ENCODE measurements at regions not wholly inside any gene's neighbourhood (a gene's known extent, or its start where the extent isn't known, plus 50 kb on each side); places are given as distances from the start of the nearest gene placed in this dataset.

GRCh38 chr13:57438072-57438471 lies 193.5 kb upstream of the PCDH17 start:
- H3K9me3 ChIP-seq (ENCODE audit: insufficient read depth in 2 of 2, low read depth in 1 of 2, low read length in 1 of 2), result no peaks in the 10 kb centered on the region
- H3K27me3 ChIP-seq (replicated peaks in 1 of 4; ENCODE audit: control insufficient read depth in 3 of 4, extremely low read depth in 1 of 4, insufficient read depth in 3 of 4, low read length in 3 of 4), result no peaks in the 10 kb centered on the region
- H4K20me1 ChIP-seq (replicated peaks in 1 of 2; ENCODE audit: control insufficient read depth in 1 of 2, insufficient read depth in 2 of 2, low read length in 2 of 2), result no peaks in the 10 kb centered on the region
- no peak overlapping the region for H3K4ac ChIP-seq (replicated peaks; ENCODE audit: insufficient read length, low read depth, low read length)
- H3K56ac ChIP-seq (replicated peaks; ENCODE audit: insufficient read length, low read depth, low read length), result no peak overlapping the region
- TF ChIP-seq RFX5 (IDR thresholded peaks at IDR 0.05; ENCODE audit: borderline replicate concordance, low read depth, low read length) (no peak), EGR1 (IDR thresholded peaks at IDR 0.05; ENCODE audit: borderline replicate concordance, low read depth, low read length) (no peak), GABPA (IDR thresholded peaks at IDR 0.05; ENCODE audit: borderline replicate concordance, insufficient read depth, low read length) (no peak), PHF8 (conservative IDR thresholded peaks at IDR 0.05; ENCODE audit: low read depth, low read length) (no peak), TCF12 (IDR thresholded peaks at IDR 0.05; ENCODE audit: low read depth, low read length) (no peak)
- no peak overlapping the region for H3K14ac ChIP-seq (ENCODE audit: insufficient read length)
- no peak overlapping the region for H3K4me3 ChIP-seq (ENCODE audit: extremely low read depth in 1 of 4, insufficient read depth in 2 of 4, low read depth in 3 of 4, low read length in 4 of 4)
- no peak overlapping the region for H3K9ac ChIP-seq (replicated peaks in 1 of 4; ENCODE audit: extremely low read depth in 1 of 4, low read depth in 3 of 4, low read length in 3 of 4)
- no peaks in the 10 kb centered on the region for H3K79me1 ChIP-seq (ENCODE audit: low read depth, low read length)
- no peak overlapping the region for H4K5ac ChIP-seq (ENCODE audit: insufficient read length, low read depth, low read length)
- no peak overlapping the region for H4K91ac ChIP-seq (replicated peaks; ENCODE audit: insufficient read length, low read length)
- no peak overlapping the region for H3K27ac ChIP-seq (ENCODE audit: low read depth, low read length)
- no peaks in the 10 kb centered on the region for H3K23me2 ChIP-seq (ENCODE audit: low read depth, low read length)
- no peak overlapping the region for H2AK5ac ChIP-seq (ENCODE audit: low read depth, low read length)
- H3K36me3 ChIP-seq (ENCODE audit: control insufficient read depth in 2 of 4, insufficient read depth in 4 of 4, low read length in 3 of 4), result no peaks in the 10 kb centered on the region
- H3K4me1 ChIP-seq (replicated peaks in 1 of 4; ENCODE audit: control insufficient read depth in 3 of 4, insufficient read depth in 4 of 4, low read length in 3 of 4), result no peaks in the 10 kb centered on the region
- H3K23ac ChIP-seq (ENCODE audit: insufficient read length), result no peak overlapping the region
- no peak overlapping the region for H2BK20ac ChIP-seq (ENCODE audit: low read length)
- H2BK12ac ChIP-seq (ENCODE audit: low read depth, low read length), result no peak overlapping the region
- H2BK15ac ChIP-seq (ENCODE audit: low read length), result no peak overlapping the region
- POLR2A ChIA-PET (ENCODE audit: partially characterized antibody), result no interaction called here
- DNase-seq (ENCODE audit: low read depth in 1 of 2, low spot score in 2 of 2) (no peak), FAIRE-seq (no peak)
- H3K4me2 ChIP-seq (ENCODE audit: insufficient read depth in 1 of 2, low read depth in 2 of 2, low read length in 2 of 2), result no peak overlapping the region
- no peak overlapping the region for H2BK120ac ChIP-seq (replicated peaks; ENCODE audit: low read depth, low read length)
- CTCF ChIA-PET (ENCODE audit: partially characterized antibody), result no interaction called here
- H3K79me2 ChIP-seq (ENCODE audit: control insufficient read depth in 1 of 2, insufficient read depth in 2 of 2, low read length in 2 of 2), result no peaks in the 10 kb centered on the region
- no peak overlapping the region for H3K18ac ChIP-seq (ENCODE audit: extremely low read depth, low read length)
- no peak overlapping the region for H2BK5ac ChIP-seq (ENCODE audit: low read depth, low read length)
- 92% methylated on average over 3 of the region's 3 CpGs; no CpG with 5 or more reads in 1 of the 2 experiments for WGBS, 2 experiments (ENCODE audit: extremely low coverage in 1 of 2, insufficient coverage in 1 of 2, insufficient read length in 1 of 2, insufficient replicate concordance in 2 of 2, low coverage in 1 of 2, low lambda C conversion rate in 2 of 2, missing lambda C conversion rate in 1 of 2)
- no peak overlapping the region for H4K8ac ChIP-seq (ENCODE audit: extremely low read depth, insufficient read depth, low read length)
- H2AFZ ChIP-seq (ENCODE audit: low read length), result no peak overlapping the region

Data from H1 (cell line).